K562 (cell line): ENCODE measurements at regions not wholly inside any gene's neighbourhood (a gene's known extent, or its start where the extent isn't known, plus 50 kb on each side); places are given as distances from the start of the nearest gene placed in this dataset.

ENCODE experiments used
- ATAC-seq: fragments of 200-7000 bp; cut with Tn5 transposase; 3 replicates; pipeline ENCODE4 v1.9.1; 2020; ENCODE audit warnings: moderate library complexity
- BruUV-seq: library from RNA; stranded (reverse); fragments of 400-500 nt; replicated peaks from 2 replicates; lab custom pipeline; 2021; lab: Mats Ljungman, UMichigan
- CTCF ChIA-PET: fragments of 300-600 bp; formaldehyde crosslinking; extraction: SDS; loops from one replicate; lab custom pipeline; 2021; ENCODE audit warnings: low intra/inter-chr PET ratio; lab: Yijun Ruan, JAX
- POLR2A ChIA-PET: fragments of 300-600, 350-650 bp; sonication (Branson Sonifier 250); formaldehyde crosslinking; extraction: SDS; loops from one replicate; lab custom pipeline; 2021; ENCODE audit warnings: antibody characterized with exemption, inconsistent platforms; lab: Yijun Ruan, JAX
- DNase-seq, 4 experiments: peaks; one replicate each; pipeline versions ENCODE4 v3.0.0 to v3.0.0-alpha.2; 2011 to 2018; ENCODE audit warnings: low spot score in 3 of 4, mixed read lengths in 3 of 4; ENCODE audit errors: extremely low read depth in 1 of 4
- FAIRE-seq: peaks from 2 replicates; lab custom pipeline; 2011; peaks lifted over from hg19 to GRCh38; lab: Jason Lieb, UNC
- H2AFZ ChIP-seq: 2 replicates; pipeline ENCODE4 v1.6.0; 2011; ENCODE audit warnings: low read depth, low read length, control low read depth, inconsistent platforms
- H3K27ac ChIP-seq: fragments of 200-600 bp; 3 replicates; pipeline ENCODE4 v1.8.0; 2011; ENCODE audit warnings: low read depth, mild to moderate bottlenecking, control low read depth, inconsistent platforms, low read length, moderate library complexity, mixed read lengths; ENCODE audit errors: extremely low read depth
- H3K27me3 ChIP-seq, 2 experiments: fragments of 300-600 bp in 1 of 2; 2 replicates in 1 of 2; 3 replicates in 1 of 2; pipeline versions ENCODE4 v1.6.0 to v1.8.0; 2011; ENCODE audit warnings: inconsistent platforms in 2 of 2, low read length in 2 of 2, mild to moderate bottlenecking in 1 of 2, mixed read lengths in 1 of 2, moderate library complexity in 1 of 2; ENCODE audit not compliant: control insufficient read depth in 2 of 2, insufficient read depth in 2 of 2
- H3K36me3 ChIP-seq: fragments of 300-600 bp; 3 replicates; pipeline ENCODE4 v1.8.0; 2011; ENCODE audit warnings: mild to moderate bottlenecking, low read length, inconsistent platforms; ENCODE audit not compliant: control insufficient read depth, insufficient read depth
- H3K4me1 ChIP-seq, 2 experiments: fragments of 200-600 bp in 1 of 2; replicated peaks in 1 of 2; 2 replicates in 1 of 2; 3 replicates in 1 of 2; pipeline versions ENCODE4 v1.5.1 to v1.8.0; 2011; ENCODE audit warnings: inconsistent platforms in 2 of 2, low read length in 2 of 2, mild to moderate bottlenecking in 1 of 2, mixed read lengths in 1 of 2, moderate library complexity in 1 of 2; ENCODE audit not compliant: control insufficient read depth in 2 of 2, insufficient read depth in 2 of 2
- H3K4me2 ChIP-seq: 2 replicates; pipeline ENCODE4 v1.6.1; 2011; ENCODE audit warnings: low read length, control low read depth, inconsistent platforms, mixed read lengths; ENCODE audit not compliant: insufficient read depth
- H3K4me3 ChIP-seq: fragments of 200-600 bp; sonication (generic), shearing (Covaris generic); 2 replicates; pipeline ENCODE4 v1.5.1; 2016; ENCODE audit warnings: control low read depth, inconsistent platforms
- H3K79me2 ChIP-seq: fragments of 200-600 bp; 3 replicates; pipeline ENCODE4 v1.8.0; 2011; ENCODE audit warnings: low read length, inconsistent platforms; ENCODE audit not compliant: control insufficient read depth, insufficient read depth
- H3K9ac ChIP-seq, 2 experiments: 2 replicates each; pipeline versions ENCODE4 v1.6.0 to v1.6.1; 2011; ENCODE audit warnings: low read depth in 2 of 2, low read length in 2 of 2, control low read depth in 1 of 2, inconsistent platforms in 1 of 2, mild to moderate bottlenecking in 1 of 2, mixed read lengths in 1 of 2; ENCODE audit not compliant: insufficient read depth in 1 of 2
- H3K9me1 ChIP-seq: one replicate; pipeline ENCODE4 v1.6.0; 2011; ENCODE audit warnings: inconsistent platforms, mild to moderate bottlenecking, low read length, moderate library complexity; ENCODE audit not compliant: control insufficient read depth, insufficient read depth
- H3K9me3 ChIP-seq: replicated peaks from 2 replicates; pipeline ENCODE4 v1.5.1; 2011; ENCODE audit warnings: low read depth, low read length, inconsistent platforms; ENCODE audit not compliant: control insufficient read depth, insufficient read depth
- H4K20me1 ChIP-seq: replicated peaks from 2 replicates; pipeline ENCODE4 v1.6.1; 2011; ENCODE audit warnings: low read length, inconsistent platforms, mixed read lengths; ENCODE audit not compliant: control insufficient read depth, insufficient read depth
- JUND ChIP-seq, 2 experiments: IDR thresholded peaks; 2 replicates in 1 of 2; 3 replicates in 1 of 2; pipeline ENCODE4 v1.6.1; 2011; ENCODE audit warnings: borderline replicate concordance in 2 of 2, low read depth in 2 of 2, low read length in 2 of 2, improper control_type of control experiment in 1 of 2, missing biosample characterization in 1 of 2, missing genetic modification characterization in 1 of 2, missing genetic modification reagents in 1 of 2
- ZBTB17 ChIP-seq: fragments of 450-650 bp; formaldehyde crosslinking; IDR thresholded peaks from 2 replicates; pipeline ENCODE4 v1.4.0; 2020; ENCODE audit warnings: mild to moderate bottlenecking
- ZNF12 ChIP-seq: sonication (generic); formaldehyde crosslinking; IDR thresholded peaks from 2 replicates; pipeline ENCODE4 v1.4.0; 2020; ENCODE audit warnings: mild to moderate bottlenecking, missing genetic modification reagents
- ZNF197 ChIP-seq: fragments of 200-800 bp; sonication (Bioruptor generic); IDR thresholded peaks from 2 replicates; pipeline ENCODE4 v1.6.1; 2016; ENCODE audit warnings: low read depth, missing genetic modification characterization, missing compliant biosample characterization
- ZNF431 ChIP-seq: sonication (generic); formaldehyde crosslinking; IDR thresholded peaks from 2 replicates; pipeline ENCODE4 v1.8.0; 2022; ENCODE audit warnings: mild to moderate bottlenecking, missing genetic modification reagents
- WGBS: fragments of 100-300 bp; shearing (Covaris generic); methylation state at CpG from one replicate; pipeline ENCODE4 v1.1.6; 2016; ENCODE audit warnings: low coverage, mixed read lengths; ENCODE audit not compliant: insufficient coverage; ENCODE audit errors: missing lambda C conversion rate; 5-methylcytosine and 5-hydroxymethylcytosine counted together
- in situ Hi-C: fragments of 300-500 bp; cut with MboI; formaldehyde crosslinking; loops from 4 replicates; pipeline ENCODE4 v1.15.0; 2018; ENCODE audit warnings: inconsistent platforms, mixed read lengths
- intact Hi-C: fragments of 100-400 bp; cut with micrococcal nuclease; formaldehyde crosslinking; loops from 2 replicates; pipeline ENCODE4 v1.14.2; 2022
- TF ChIP-seq, protein P1 (sequence below): sonication (generic); formaldehyde crosslinking; IDR thresholded peaks from 2 replicates; pipeline ENCODE4 v1.8.1; 2023; ENCODE audit warnings: mild to moderate bottlenecking, missing genetic modification reagents, moderate library complexity

DNA sequence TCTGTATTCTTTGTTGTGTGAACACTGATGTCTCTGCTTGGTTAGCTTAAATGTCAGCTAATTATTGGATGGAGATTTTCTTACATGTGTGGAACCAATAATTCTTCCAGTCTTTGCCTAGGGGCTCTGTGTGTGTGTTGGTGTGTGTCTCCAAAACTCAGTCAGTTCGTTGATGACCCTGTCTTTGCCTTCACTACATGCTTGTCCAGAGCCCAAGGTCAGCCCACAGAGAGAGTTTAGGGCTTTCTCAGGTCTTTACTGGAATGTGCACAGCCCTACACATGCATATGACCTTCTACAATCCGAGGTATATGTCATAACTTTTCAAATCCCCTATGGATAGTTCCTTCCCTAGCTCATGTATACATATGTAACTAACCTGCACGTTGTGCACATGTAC lies 74.1 kb upstream of the LDAH start (continued):
- TF ChIP-seq ZNF197 (no peak), ZBTB17 (CRISPR knock-in tag) (no peak), JUND (IDR thresholded peaks at IDR 0.05; ENCODE audit: borderline replicate concordance, low read depth, low read length) (no peak), JUND (tag; IDR thresholded peaks at IDR 0.05; ENCODE audit: borderline replicate concordance, low read depth, low read length) (no peak)
- TF ChIP-seq, protein P1, sequence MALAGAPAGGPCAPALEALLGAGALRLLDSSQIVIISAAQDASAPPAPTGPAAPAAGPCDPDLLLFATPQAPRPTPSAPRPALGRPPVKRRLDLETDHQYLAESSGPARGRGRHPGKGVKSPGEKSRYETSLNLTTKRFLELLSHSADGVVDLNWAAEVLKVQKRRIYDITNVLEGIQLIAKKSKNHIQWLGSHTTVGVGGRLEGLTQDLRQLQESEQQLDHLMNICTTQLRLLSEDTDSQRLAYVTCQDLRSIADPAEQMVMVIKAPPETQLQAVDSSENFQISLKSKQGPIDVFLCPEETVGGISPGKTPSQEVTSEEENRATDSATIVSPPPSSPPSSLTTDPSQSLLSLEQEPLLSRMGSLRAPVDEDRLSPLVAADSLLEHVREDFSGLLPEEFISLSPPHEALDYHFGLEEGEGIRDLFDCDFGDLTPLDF: no peak

DNA sequence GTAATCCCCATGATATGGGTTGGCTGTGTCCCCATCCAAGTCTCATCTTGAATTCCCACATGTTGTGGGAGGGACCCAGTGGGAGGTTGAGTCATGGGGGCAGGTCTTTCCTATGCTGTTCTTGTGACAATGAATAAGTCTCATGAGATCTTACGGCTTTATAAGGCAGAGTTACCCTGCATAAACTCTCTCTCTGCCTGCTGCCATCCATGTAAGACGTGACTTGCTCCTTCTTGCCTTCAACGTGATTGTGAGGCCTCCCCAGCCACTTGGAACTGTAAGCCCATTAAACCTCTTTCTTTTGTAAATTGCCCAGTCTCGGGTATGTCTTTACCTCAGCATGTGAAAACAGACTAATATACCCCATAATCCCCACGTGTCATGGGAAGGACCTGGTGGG lies 61.9 kb upstream of the LDAH start:
- 3% methylated on average over 5 of the region's 5 CpGs for WGBS

More for the DNA sequence above, 61.9 kb upstream of the LDAH start:
- H3K9ac ChIP-seq: no peak overlapping the region
- FAIRE-seq: no peak
- no TSS peak for BruUV-seq
- no peaks in the 10 kb centered on the region for H3K9me3 ChIP-seq
- no peak overlapping the region for H3K27ac ChIP-seq
- no peaks in the 10 kb centered on the region for H3K79me2 ChIP-seq
- H3K4me2 ChIP-seq: no peak overlapping the region
- no peak overlapping the region for H3K4me3 ChIP-seq
- in situ Hi-C loops (no loop called here), intact Hi-C loops (no loop called here)
- H3K27me3 ChIP-seq: no peaks in the 10 kb centered on the region
- POLR2A ChIA-PET: no interaction called here
- no peak for TF ChIP-seq ZNF12 (CRISPR knock-in tag)
- peak; percentile 89 for TF ChIP-seq ZNF431 (CRISPR knock-in tag)
- DNase-seq: no peak
- H4K20me1 ChIP-seq: no peaks in the 10 kb centered on the region
- no peaks in the 10 kb centered on the region for H3K36me3 ChIP-seq
- peaks cover 0 to 4% of the 10 kb centered on the region in 2 experiments; a peak in 1 of 5 replicates for H3K4me1 ChIP-seq
- ATAC-seq: no peak
- CTCF ChIA-PET: no interaction called here
- H3K9me1 ChIP-seq: no peaks in the 10 kb centered on the region
- no peak overlapping the region for H2AFZ ChIP-seq
